ENCODE measurements at regions not wholly inside any gene's neighbourhood (a gene's known extent, or its start where the extent isn't known, plus 50 kb on each side); places are given as distances from the start of the nearest gene placed in this dataset.

DNA sequence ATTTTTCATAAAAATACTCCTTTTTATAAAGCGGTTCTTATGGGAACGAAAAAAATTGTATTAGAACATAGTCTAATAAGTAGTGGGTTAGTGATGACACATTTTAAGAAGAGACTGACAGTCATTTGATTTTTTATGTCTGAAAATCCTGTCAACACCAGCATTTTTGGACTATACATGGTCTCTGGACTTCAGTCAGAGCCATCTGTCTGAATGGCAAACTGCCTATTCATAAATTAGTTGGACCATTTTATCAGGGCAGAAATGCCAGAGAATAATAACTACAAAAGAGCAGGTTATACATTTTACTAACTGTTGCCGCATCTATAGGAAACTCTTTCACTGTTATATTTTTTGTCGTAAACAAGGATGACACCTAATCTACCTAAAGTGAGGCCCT lies 437.6 kb downstream of the ZNF804A start:
- TF ChIP-seq CTCF (IDR thresholded peaks at IDR 0.05) (no peak), RAD21 (conservative IDR thresholded peaks at IDR 0.05 in 1 of 2, IDR thresholded peaks at IDR 0.05 in 1 of 2) (no peak), GATA3 (IDR thresholded peaks at IDR 0.05; ENCODE audit: borderline replicate concordance) (no peak), PHF8 (IDR thresholded peaks at IDR 0.05; ENCODE audit: borderline replicate concordance, low read depth) (no peak), E2F6 (IDR thresholded peaks at IDR 0.05; ENCODE audit: borderline replicate concordance, low read depth) (no peak), MAX (IDR thresholded peaks at IDR 0.05) (no peak), HOXB13 (CRISPR knock-in tag; IDR thresholded peaks at IDR 0.05; ENCODE audit: low read depth) (no peak), POLR2A (IDR thresholded peaks at IDR 0.05; ENCODE audit: low read length) (no peak)

Data from A549 (cell line).